Midbrain (tissue), 1 donor: ENCODE measurements at regions not wholly inside any gene's neighbourhood (a gene's known extent, or its start where the extent isn't known, plus 50 kb on each side); places are given as distances from the start of the nearest gene placed in this dataset.

ENCODE experiments used
- DNase-seq: peaks from one replicate; lab custom pipeline; 2025; lab: John Stamatoyannopoulos, UW

GRCh38 chr2:80863147-80863714 is 558.7 kb upstream of the LRRTM1 start:
- DNase-seq = no peak

GRCh38 chr2:80858965-80859364 is 554.4 kb upstream of the LRRTM1 start:
- DNase-seq = no peak

GRCh38 chr2:80856227-80856626 is 551.7 kb upstream of the LRRTM1 start:
- DNase-seq = no peak

- DNase-seq = no peak
Observed at GRCh38 chr2:80854831-80855230, 550.3 kb upstream of the LRRTM1 start.

GRCh38 chr2:80852808-80853139 is 548.2 kb upstream of the LRRTM1 start:
- DNase-seq = no peak

GRCh38 chr2:80852079-80852807 is 547.7 kb upstream of the LRRTM1 start:
- DNase-seq = no peak

- DNase-seq = no peak
Observed at GRCh38 chr2:80830891-80831290, 526.3 kb upstream of the LRRTM1 start.

GRCh38 chr2:80822999-80823398 is 518.4 kb upstream of the LRRTM1 start:
- no peak for DNase-seq

GRCh38 chr2:80815259-80815658 is 510.7 kb upstream of the LRRTM1 start:
- DNase-seq = no peak

GRCh38 chr2:80786584-80786983 is 482.0 kb upstream of the LRRTM1 start:
- DNase-seq = no peak

- DNase-seq = no peak
Observed at GRCh38 chr2:80778704-80779103, 474.2 kb upstream of the LRRTM1 start.

GRCh38 chr2:80748592-80748991 is 444.0 kb upstream of the LRRTM1 start:
- no peak for DNase-seq

- no peak for DNase-seq
Observed at GRCh38 chr2:80737047-80737446, 432.5 kb upstream of the LRRTM1 start.

GRCh38 chr2:80725001-80725400 is 420.4 kb upstream of the LRRTM1 start:
- DNase-seq = no peak

GRCh38 chr2:80722803-80723202 is 418.3 kb upstream of the LRRTM1 start:
- DNase-seq = no peak

GRCh38 chr2:80719607-80720006 is 415.1 kb upstream of the LRRTM1 start:
- DNase-seq = no peak

GRCh38 chr2:80715433-80715832 is 410.9 kb upstream of the LRRTM1 start:
- no peak for DNase-seq

- DNase-seq = no peak
Observed at GRCh38 chr2:80711915-80712314, 407.4 kb upstream of the LRRTM1 start.

GRCh38 chr2:80706951-80707350 is 402.4 kb upstream of the LRRTM1 start:
- DNase-seq = no peak

- DNase-seq = no peak
Observed at GRCh38 chr2:80706541-80706940, 402.0 kb upstream of the LRRTM1 start.

- no peak for DNase-seq
Observed at GRCh38 chr2:80703532-80703931, 399.0 kb upstream of the LRRTM1 start.

- no peak for DNase-seq
Observed at GRCh38 chr2:80700961-80701360, 396.4 kb upstream of the LRRTM1 start.
